22Rv1 (cell line): ENCODE measurements at regions not wholly inside any gene's neighbourhood (a gene's known extent, or its start where the extent isn't known, plus 50 kb on each side); places are given as distances from the start of the nearest gene placed in this dataset.

Experiments
- ZFX ChIP-seq: fragments of 450-650 bp; IDR thresholded peaks from 2 replicates; pipeline ENCODE4 v1.6.1; 2017; ENCODE audit warnings: antibody characterized with exemption, borderline replicate concordance
- TF ChIP-seq, protein P1 (sequence below): fragments of 450-650 bp; IDR thresholded peaks from 2 replicates; pipeline ENCODE4 v1.5.1; 2017; ENCODE audit warnings: mild to moderate bottlenecking

- TF ChIP-seq, protein P1, sequence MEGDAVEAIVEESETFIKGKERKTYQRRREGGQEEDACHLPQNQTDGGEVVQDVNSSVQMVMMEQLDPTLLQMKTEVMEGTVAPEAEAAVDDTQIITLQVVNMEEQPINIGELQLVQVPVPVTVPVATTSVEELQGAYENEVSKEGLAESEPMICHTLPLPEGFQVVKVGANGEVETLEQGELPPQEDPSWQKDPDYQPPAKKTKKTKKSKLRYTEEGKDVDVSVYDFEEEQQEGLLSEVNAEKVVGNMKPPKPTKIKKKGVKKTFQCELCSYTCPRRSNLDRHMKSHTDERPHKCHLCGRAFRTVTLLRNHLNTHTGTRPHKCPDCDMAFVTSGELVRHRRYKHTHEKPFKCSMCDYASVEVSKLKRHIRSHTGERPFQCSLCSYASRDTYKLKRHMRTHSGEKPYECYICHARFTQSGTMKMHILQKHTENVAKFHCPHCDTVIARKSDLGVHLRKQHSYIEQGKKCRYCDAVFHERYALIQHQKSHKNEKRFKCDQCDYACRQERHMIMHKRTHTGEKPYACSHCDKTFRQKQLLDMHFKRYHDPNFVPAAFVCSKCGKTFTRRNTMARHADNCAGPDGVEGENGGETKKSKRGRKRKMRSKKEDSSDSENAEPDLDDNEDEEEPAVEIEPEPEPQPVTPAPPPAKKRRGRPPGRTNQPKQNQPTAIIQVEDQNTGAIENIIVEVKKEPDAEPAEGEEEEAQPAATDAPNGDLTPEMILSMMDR: no peak
- TF ChIP-seq ZFX: no peak
These were observed 81.0 kb upstream of the MBNL2 start for GRCh38 chr13:97141097-97141496.
